ENCODE measurements at regions not wholly inside any gene's neighbourhood (a gene's known extent, or its start where the extent isn't known, plus 50 kb on each side); places are given as distances from the start of the nearest gene placed in this dataset.

- no peaks in the 10 kb centered on the region for H3K79me2 ChIP-seq (ENCODE audit: insufficient read depth, low read length)
- H2AFZ ChIP-seq (ENCODE audit: low read depth, low read length), result no peak overlapping the region
- no peak for DNase-seq
- no peaks in the 10 kb centered on the region for H4K20me1 ChIP-seq (ENCODE audit: insufficient read depth, low read length)
- H3K27ac ChIP-seq (ENCODE audit: low read length), result no peak overlapping the region
- H3K4me1 ChIP-seq (ENCODE audit: insufficient read depth, low read length), result 0 out of 2 replicates have a peak, but pooled peaks cover 4% of the 10 kb centered on the region
- H3K4me3 ChIP-seq (ENCODE audit: low read depth in 1 of 2, low read length in 2 of 2), result no peak overlapping the region
- H3K9ac ChIP-seq (ENCODE audit: low read depth, low read length), result no peak overlapping the region
- no peaks in the 10 kb centered on the region for H3K27me3 ChIP-seq (ENCODE audit: insufficient read depth, low read length, poor library complexity)
- ATAC-seq (ENCODE audit: insufficient read depth, low read depth), result no peak
- no peaks in the 10 kb centered on the region for H3K9me3 ChIP-seq (ENCODE audit: insufficient read depth, low read length, severe bottlenecking)
- no peak overlapping the region for H3K4me2 ChIP-seq (ENCODE audit: insufficient read depth, low read length)
- TF ChIP-seq CTCF (IDR thresholded peaks at IDR 0.05; ENCODE audit: borderline replicate concordance, extremely low read depth, low read length, poor library complexity, severe bottlenecking) (no peak), EZH2 (IDR thresholded peaks at IDR 0.05; ENCODE audit: borderline replicate concordance, low read depth, low read length, severe bottlenecking) (no peak)
- H3K36me3 ChIP-seq (ENCODE audit: insufficient read depth, low read length), result no peaks in the 10 kb centered on the region
These were observed 1230.1 kb upstream of the SLC10A2 start for GRCh38 chr13:104296286-104296685.

DNA sequence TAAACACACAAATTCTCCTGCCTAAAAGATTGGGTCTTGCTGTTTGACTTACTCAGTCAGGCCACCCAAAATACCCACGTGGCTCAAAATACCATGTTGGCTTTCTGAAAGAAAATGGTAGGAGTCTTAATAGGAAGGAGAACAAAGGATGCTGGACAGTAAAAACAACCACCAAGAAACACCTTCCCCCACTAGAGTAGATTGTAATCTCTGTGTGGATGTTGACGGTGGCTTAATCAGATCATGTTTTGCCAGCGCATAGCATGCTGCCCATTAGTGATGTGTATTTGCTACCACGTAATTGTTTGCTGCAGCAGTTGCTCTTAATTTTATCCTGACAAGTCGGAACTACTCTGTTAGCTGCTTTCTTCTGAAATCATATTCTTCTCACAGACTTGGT lies 1229.3 kb upstream of the SLC10A2 start:
- Histone ChIP-seq H3K79me2 (ENCODE audit: insufficient read depth, low read length) (no peaks in the 10 kb centered on the region), H3K36me3 (ENCODE audit: insufficient read depth, low read length) (no peaks in the 10 kb centered on the region), H2AFZ (ENCODE audit: low read depth, low read length) (no peak overlapping the region), H3K27ac (ENCODE audit: low read length) (no peak overlapping the region), H3K27me3 (ENCODE audit: insufficient read depth, low read length, poor library complexity) (no peaks in the 10 kb centered on the region), H3K4me2 (ENCODE audit: insufficient read depth, low read length) (no peak overlapping the region), H3K9me3 (ENCODE audit: insufficient read depth, low read length, severe bottlenecking) (no peaks in the 10 kb centered on the region), H4K20me1 (ENCODE audit: insufficient read depth, low read length) (no peaks in the 10 kb centered on the region), H3K4me1 (ENCODE audit: insufficient read depth, low read length) (0 out of 2 replicates have a peak, but pooled peaks cover 4% of the 10 kb centered on the region), H3K4me3 (ENCODE audit: low read depth in 1 of 2, low read length in 2 of 2) (no peak overlapping the region), H3K9ac (ENCODE audit: low read depth, low read length) (no peak overlapping the region)
- no peak for ATAC-seq (ENCODE audit: insufficient read depth, low read depth)
- no peak for DNase-seq
- TF ChIP-seq CTCF (IDR thresholded peaks at IDR 0.05; ENCODE audit: borderline replicate concordance, extremely low read depth, low read length, poor library complexity, severe bottlenecking), result no peak
- TF ChIP-seq EZH2 (IDR thresholded peaks at IDR 0.05; ENCODE audit: borderline replicate concordance, low read depth, low read length, severe bottlenecking), result no peak

DNA sequence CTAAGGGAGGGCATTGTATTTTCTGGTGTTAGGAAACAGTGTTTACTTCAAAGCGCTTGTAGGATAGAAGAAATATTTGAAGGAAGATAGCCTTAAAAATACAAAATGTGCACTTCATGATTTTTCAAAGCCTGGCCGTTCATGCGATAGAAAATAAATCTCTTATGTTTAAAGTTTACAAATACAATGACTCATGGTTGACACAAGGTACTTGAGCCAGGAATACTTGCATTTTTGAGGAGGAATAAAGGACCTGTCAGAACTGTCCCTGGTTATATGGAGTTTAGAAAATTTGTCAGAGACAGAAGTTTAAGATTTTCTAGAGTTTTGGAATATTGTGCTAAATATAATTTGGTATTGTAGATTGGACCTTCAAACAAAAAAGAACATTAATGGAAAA lies 1223.2 kb upstream of the SLC10A2 start:
- no peak overlapping the region for H2AFZ ChIP-seq (ENCODE audit: low read depth, low read length)
- no peak for DNase-seq
- no peaks in the 10 kb centered on the region for H3K36me3 ChIP-seq (ENCODE audit: insufficient read depth, low read length)
- H3K4me1 ChIP-seq (ENCODE audit: insufficient read depth, low read length), result 0 out of 2 replicates have a peak, but pooled peaks cover 4% of the 10 kb centered on the region
- H3K9ac ChIP-seq (ENCODE audit: low read depth, low read length), result no peak overlapping the region
- no peaks in the 10 kb centered on the region for H3K27me3 ChIP-seq (ENCODE audit: insufficient read depth, low read length, poor library complexity)
- no peak overlapping the region for H3K4me2 ChIP-seq (ENCODE audit: insufficient read depth, low read length)
- TF ChIP-seq EZH2 (IDR thresholded peaks at IDR 0.05; ENCODE audit: borderline replicate concordance, low read depth, low read length, severe bottlenecking) (no peak), CTCF (IDR thresholded peaks at IDR 0.05; ENCODE audit: borderline replicate concordance, extremely low read depth, low read length, poor library complexity, severe bottlenecking) (no peak)
- no peaks in the 10 kb centered on the region for H3K79me2 ChIP-seq (ENCODE audit: insufficient read depth, low read length)
- no peak for ATAC-seq (ENCODE audit: insufficient read depth, low read depth)
- no peaks in the 10 kb centered on the region for H4K20me1 ChIP-seq (ENCODE audit: insufficient read depth, low read length)
- H3K9me3 ChIP-seq (ENCODE audit: insufficient read depth, low read length, severe bottlenecking), result no peaks in the 10 kb centered on the region
- no peak overlapping the region for H3K27ac ChIP-seq (ENCODE audit: low read length)
- H3K4me3 ChIP-seq (ENCODE audit: low read depth in 1 of 2, low read length in 2 of 2), result no peak overlapping the region

- Histone ChIP-seq H3K4me2 (ENCODE audit: insufficient read depth, low read length) (no peak overlapping the region), H3K4me3 (ENCODE audit: low read depth in 1 of 2, low read length in 2 of 2) (no peak overlapping the region), H3K9ac (ENCODE audit: low read depth, low read length) (no peak overlapping the region), H3K9me3 (ENCODE audit: insufficient read depth, low read length, severe bottlenecking) (no peaks in the 10 kb centered on the region), H3K27ac (ENCODE audit: low read length) (no peak overlapping the region), H4K20me1 (ENCODE audit: insufficient read depth, low read length) (no peaks in the 10 kb centered on the region), H3K4me1 (ENCODE audit: insufficient read depth, low read length) (0 out of 2 replicates have a peak, but pooled peaks cover 4% of the 10 kb centered on the region), H3K27me3 (ENCODE audit: insufficient read depth, low read length, poor library complexity) (no peaks in the 10 kb centered on the region), H3K79me2 (ENCODE audit: insufficient read depth, low read length) (no peaks in the 10 kb centered on the region), H3K36me3 (ENCODE audit: insufficient read depth, low read length) (no peaks in the 10 kb centered on the region), H2AFZ (ENCODE audit: low read depth, low read length) (no peak overlapping the region)
- DNase-seq (no peak), ATAC-seq (ENCODE audit: insufficient read depth, low read depth) (no peak)
- no peak for TF ChIP-seq CTCF (IDR thresholded peaks at IDR 0.05; ENCODE audit: borderline replicate concordance, extremely low read depth, low read length, poor library complexity, severe bottlenecking)
These were observed 1222.3 kb upstream of the SLC10A2 start for GRCh38 chr13:104288496-104288895.
